Urothelium cell line (cell line): ENCODE measurements at regions not wholly inside any gene's neighbourhood (a gene's known extent, or its start where the extent isn't known, plus 50 kb on each side); places are given as distances from the start of the nearest gene placed in this dataset.
"Not testable (repeated sequence)": the region's sequence is repeated elsewhere in the genome, so short reads cannot be mapped to it uniquely, and the experiment has no call there.

Source experiments
- DNase-seq: peaks from one replicate; pipeline ENCODE4 v3.0.0; 2011; ENCODE audit warnings: low spot score, mixed read lengths
- FAIRE-seq: peaks from 2 replicates; lab custom pipeline; 2011; peaks lifted over from hg19 to GRCh38; lab: Jason Lieb, UNC

GRCh38 chr16:33992513-33993177 lies 533.2 kb downstream of the TP53TG3F start:
- not testable (repeated sequence) for DNase-seq, FAIRE-seq

- not testable (repeated sequence) for FAIRE-seq, DNase-seq
These were observed 534.8 kb downstream of the TP53TG3F start for GRCh38 chr16:33994207-33994606.

- DNase-seq, result peak; percentile 2
- FAIRE-seq, result not testable (repeated sequence)
These were observed 536.5 kb downstream of the TP53TG3F start for GRCh38 chr16:33995821-33996372.

- FAIRE-seq, DNase-seq: not testable (repeated sequence)
These were observed 541.8 kb downstream of the TP53TG3F start for GRCh38 chr16:34001184-34001583.

GRCh38 chr16:34001961-34002360 lies 542.5 kb downstream of the TP53TG3F start:
- FAIRE-seq, DNase-seq: not testable (repeated sequence)

- DNase-seq, result peak; percentile 7
- not testable (repeated sequence) for FAIRE-seq
These were observed 555.7 kb downstream of the TP53TG3F start for GRCh38 chr16:34014841-34015820.

- not testable (repeated sequence) for DNase-seq, FAIRE-seq
These were observed 558.9 kb downstream of the TP53TG3F start for GRCh38 chr16:34018277-34018676.

GRCh38 chr16:34050787-34051320 lies 591.4 kb downstream of the TP53TG3F start:
- peak; percentile 8 for DNase-seq
- no peak for FAIRE-seq

- DNase-seq, result no peak
- no peak for FAIRE-seq
These were observed 594.7 kb downstream of the TP53TG3F start for GRCh38 chr16:34054137-34054536.

GRCh38 chr16:34054969-34055368 lies 595.6 kb downstream of the TP53TG3F start:
- FAIRE-seq, result no peak

GRCh38 chr16:34062620-34063253 lies 603.3 kb downstream of the TP53TG3F start:
- FAIRE-seq, DNase-seq: not testable (repeated sequence)

More at GRCh38 chr16:34054969-34055368, 595.6 kb downstream of the TP53TG3F start:
- no peak for DNase-seq

- DNase-seq, FAIRE-seq: not testable (repeated sequence)
These were observed 604.2 kb downstream of the TP53TG3F start for GRCh38 chr16:34063498-34064157.

- not testable (repeated sequence) for FAIRE-seq, DNase-seq
These were observed 605.2 kb downstream of the TP53TG3F start for GRCh38 chr16:34064602-34065001.

- not testable (repeated sequence) for DNase-seq, FAIRE-seq
These were observed 610.3 kb downstream of the TP53TG3F start for GRCh38 chr16:34069731-34070130.

- FAIRE-seq, result no peak
- DNase-seq, result no peak
These were observed 619.3 kb downstream of the TP53TG3F start for GRCh38 chr16:34078691-34079090.

- FAIRE-seq, result not testable (repeated sequence)
These were observed 625.6 kb downstream of the TP53TG3F start for GRCh38 chr16:34085038-34085437.

GRCh38 chr16:34095006-34095405 lies 635.6 kb downstream of the TP53TG3F start:
- not testable (repeated sequence) for DNase-seq, FAIRE-seq

More at GRCh38 chr16:34085038-34085437, 625.6 kb downstream of the TP53TG3F start:
- DNase-seq, result not testable (repeated sequence)

GRCh38 chr16:34096911-34097310 lies 637.5 kb downstream of the TP53TG3F start:
- FAIRE-seq, DNase-seq: not testable (repeated sequence)

GRCh38 chr16:34097326-34097725 lies 637.9 kb downstream of the TP53TG3F start:
- not testable (repeated sequence) for DNase-seq, FAIRE-seq
